OCI-LY7 (cell line): ENCODE measurements at regions not wholly inside any gene's neighbourhood (a gene's known extent, or its start where the extent isn't known, plus 50 kb on each side); places are given as distances from the start of the nearest gene placed in this dataset.

ENCODE experiments used
- CTCF ChIP-seq: fragments of 200-600 bp; sonication (generic); conservative IDR thresholded peaks from 2 replicates; pipeline ENCODE4 v1.5.1; 2014; ENCODE audit warnings: mild to moderate bottlenecking, antibody characterized with exemption, low read length, moderate library complexity, mixed read lengths
- EZH2phosphoT487 ChIP-seq: fragments of 200-600 bp; sonication (generic); IDR thresholded peaks from 2 replicates; pipeline ENCODE4 v1.6.1; 2018; ENCODE audit warnings: low read depth, borderline replicate concordance, mild to moderate bottlenecking, mixed run types, antibody characterized with exemption, low read length, moderate library complexity, mixed read lengths

GRCh38 chr16:63323055-63323454 lies 1286.8 kb upstream of the CDH8 start:
- TF ChIP-seq CTCF = no peak
- TF ChIP-seq EZH2phosphoT487 = no peak
